ENCODE measurements at regions not wholly inside any gene's neighbourhood (a gene's known extent, or its start where the extent isn't known, plus 50 kb on each side); places are given as distances from the start of the nearest gene placed in this dataset.

DNA sequence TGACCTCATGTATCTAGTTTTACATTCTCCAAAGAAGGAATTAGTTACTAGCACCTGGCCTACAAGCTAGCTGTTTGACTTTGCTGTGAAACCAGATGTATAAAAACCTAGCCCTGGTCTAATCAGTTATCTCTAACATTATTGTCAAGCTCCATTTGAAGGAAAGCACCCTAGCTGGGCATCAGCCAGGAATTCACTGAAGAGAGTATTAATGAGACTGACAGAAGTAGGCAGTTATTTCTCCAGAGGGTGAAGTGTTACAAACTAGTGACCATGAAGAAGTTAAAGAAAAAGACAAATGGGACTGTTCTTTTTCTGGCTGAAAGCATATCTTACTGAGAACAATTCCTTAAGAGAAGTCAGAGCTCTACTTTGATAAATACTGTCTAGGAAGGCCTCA lies 2529.3 kb upstream of the PCDH20 start:
- DNase-seq (ENCODE audit: low read depth in 4 of 4, low spot score in 1 of 4): no peak

DNA sequence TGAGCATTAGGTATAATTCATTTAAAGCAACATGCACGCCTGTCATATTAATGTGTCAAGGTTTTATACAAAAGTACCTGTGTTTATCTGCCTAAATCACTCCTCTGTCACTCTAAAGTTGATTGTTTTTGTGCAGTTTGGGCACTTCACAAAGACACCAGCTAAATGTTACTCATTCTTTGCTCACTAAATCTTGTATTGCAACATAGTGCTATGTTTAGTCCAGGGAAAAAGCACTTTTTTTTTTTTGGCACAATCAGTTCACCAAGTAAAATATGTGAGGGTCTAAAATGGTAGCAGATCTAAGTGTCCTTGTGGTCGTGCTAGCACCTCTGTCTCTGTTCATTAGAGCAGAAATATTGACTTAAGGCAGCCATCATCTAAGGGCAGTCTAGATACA lies 2526.7 kb upstream of the PCDH20 start:
- DNase-seq (ENCODE audit: low read depth in 4 of 4, low spot score in 1 of 4): no peak

DNA sequence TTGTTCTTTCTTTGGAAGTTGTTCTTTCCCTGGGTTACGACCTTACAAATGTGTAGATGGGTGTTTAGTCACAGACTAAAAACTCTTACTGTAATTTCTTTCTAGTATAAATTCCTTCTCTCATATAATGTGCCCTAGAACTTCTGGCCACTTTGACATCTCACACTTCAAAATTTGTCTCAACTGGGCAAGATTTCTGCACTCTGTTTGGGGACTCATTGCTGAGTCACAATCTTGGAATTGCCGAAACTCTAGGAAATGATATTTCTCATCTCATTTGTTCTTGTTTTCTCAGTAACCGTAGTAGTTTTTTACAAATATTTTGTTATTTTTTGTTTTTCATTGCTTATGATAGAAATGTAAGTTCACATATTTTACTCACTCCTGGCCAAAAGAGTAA lies 2523.2 kb upstream of the PCDH20 start:
- DNase-seq (ENCODE audit: low read depth in 4 of 4, low spot score in 1 of 4): no peak

DNA sequence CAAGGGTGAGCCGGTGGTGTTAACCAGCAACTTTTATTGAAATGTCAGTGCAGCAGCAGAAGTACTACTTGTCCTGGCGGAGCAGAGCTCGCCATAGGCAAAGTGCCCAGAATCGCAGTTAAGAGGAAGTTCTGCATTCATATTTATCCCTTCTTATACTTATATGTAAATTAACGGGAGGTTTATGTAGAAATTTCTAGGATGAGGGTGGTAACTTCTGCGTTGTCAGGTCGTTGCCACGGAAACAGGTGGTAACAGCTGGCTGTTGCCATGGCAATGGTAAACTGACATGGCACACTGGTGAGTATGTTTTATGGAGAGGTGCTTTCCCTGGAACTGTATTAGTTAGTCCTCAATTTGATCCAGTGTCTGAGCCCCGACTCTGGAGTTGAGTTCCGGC lies 2494.9 kb upstream of the PCDH20 start:
- DNase-seq (ENCODE audit: low read depth in 4 of 4, low spot score in 1 of 4): no peak

DNA sequence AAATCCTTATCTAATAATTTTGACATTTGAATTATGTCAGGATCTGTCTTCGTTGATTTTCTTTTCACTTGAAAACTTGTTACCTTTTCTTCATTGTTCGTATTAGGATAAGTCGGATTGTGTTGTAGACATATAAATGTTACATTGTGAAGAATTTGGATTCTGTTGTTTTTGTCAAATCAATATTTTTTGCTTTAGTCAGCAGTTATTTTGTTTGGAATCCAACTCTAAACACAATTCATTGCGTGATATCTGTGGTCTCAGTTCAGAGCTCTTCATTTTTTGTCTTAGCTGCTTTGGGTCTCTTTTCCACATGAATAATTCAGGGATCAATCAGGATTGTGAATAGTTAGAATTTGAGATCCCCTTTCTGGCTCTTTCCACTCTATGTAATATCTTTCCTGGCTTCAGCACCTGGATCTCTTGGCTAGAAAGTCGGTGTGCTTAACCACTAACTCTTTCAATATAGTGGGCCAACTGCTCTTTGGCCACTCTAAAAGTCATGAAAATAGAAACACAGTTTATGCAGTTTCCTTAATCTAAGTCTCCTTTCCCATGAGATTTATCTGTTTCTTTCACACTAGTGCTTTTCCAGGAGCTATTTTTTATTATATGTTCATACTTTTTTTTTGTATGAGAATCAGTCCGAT lies 2494.2 kb upstream of the PCDH20 start:
- no peak for DNase-seq (ENCODE audit: low read depth in 4 of 4, low spot score in 1 of 4)

DNA sequence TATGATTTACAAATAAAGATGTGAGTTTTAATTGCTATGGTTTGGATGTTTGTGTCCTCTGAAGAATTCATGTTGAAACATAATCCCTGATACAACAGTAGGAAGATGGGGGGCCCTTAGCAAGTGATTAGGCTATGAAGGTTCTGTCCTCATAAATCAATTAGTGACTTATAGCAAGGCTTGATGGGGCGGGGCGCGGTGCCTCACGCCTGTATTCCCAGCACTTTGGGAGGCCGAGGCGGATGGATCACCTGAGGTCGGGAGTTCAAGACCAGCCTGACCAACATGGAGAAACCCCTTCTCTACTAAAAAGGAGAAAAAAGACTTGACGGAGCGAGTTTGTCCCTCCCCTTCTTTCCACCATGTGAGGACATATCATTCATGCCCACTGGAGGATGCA lies 2486.5 kb upstream of the PCDH20 start:
- DNase-seq (ENCODE audit: low read depth in 4 of 4, low spot score in 1 of 4): no peak

DNA sequence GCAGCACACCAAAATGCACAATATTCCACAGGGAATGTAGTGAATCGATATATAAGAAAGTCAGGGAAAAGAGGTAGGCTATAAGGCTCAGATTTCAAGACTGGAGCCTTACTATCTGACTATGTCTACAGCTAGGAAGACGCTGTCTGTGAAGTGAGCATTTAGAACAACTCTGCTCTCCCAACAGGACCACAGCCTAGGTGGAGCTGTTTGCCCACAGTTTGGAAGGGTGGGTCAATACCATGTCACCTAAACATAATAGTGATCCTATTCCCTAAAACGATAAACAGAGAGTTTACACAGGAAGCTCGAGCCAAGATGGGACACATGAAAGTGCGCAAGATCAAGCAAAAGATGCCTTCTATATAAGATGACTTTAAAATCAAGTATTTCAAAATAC lies 2486.0 kb upstream of the PCDH20 start:
- DNase-seq (ENCODE audit: low read depth in 4 of 4, low spot score in 1 of 4): no peak

DNA sequence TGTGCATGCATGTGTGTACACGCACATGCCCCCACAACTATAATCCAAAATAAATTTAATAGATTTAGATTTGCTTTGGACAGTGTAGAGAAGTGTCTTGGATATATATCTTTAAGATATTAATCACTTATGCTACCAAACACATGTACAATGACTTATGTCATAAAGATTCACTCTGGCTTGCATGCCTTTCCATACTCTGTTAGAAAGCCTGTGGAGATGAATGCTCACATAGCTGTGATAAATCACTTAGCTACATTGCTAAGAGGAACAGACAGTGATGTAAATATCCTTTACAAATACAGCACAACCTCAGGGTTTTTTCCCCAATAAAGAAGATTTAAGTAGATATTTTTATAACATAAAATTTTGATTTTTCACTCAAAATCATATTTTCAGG lies 2484.8 kb upstream of the PCDH20 start:
- no peak for DNase-seq (ENCODE audit: low read depth in 4 of 4, low spot score in 1 of 4)

DNA sequence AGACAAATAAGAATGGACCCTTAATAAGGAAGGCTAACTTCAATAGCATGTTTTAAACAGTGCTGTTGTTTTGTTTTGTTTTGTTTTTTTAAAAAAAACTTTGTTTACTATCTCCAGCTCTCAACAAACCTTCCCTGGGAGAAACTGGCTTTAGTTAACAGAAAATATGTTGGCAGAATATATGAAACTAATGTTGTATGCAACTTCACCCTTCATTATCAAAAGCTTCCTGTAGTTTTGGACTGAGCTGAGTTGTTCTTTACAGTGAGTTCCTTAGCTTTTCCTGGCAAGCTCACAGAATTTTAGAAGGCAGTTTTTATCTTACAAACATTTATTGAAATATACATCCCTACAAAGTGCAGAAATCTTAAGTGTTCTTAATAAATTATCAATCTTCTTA lies 2480.7 kb upstream of the PCDH20 start:
- no peak for DNase-seq (ENCODE audit: low read depth in 4 of 4, low spot score in 1 of 4)

DNA sequence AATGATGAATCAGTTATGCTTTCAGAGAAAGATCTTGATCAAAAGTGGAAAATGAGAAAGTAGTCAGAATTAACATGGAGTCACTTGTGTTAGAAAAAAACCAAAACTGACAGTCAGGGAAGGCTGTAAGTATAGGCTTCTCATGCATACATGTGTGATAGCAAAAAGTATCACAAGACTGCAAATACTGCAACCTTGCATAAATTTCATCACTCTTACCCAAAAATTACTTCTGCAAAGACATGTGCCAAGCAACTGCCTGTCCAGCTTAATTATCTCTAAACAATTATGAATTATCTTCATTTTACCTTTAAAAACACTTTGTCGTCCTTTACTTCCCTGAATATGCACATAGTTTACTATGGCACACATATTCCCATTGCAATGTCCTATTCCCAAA lies 2466.4 kb upstream of the PCDH20 start:
- DNase-seq (ENCODE audit: low read depth in 4 of 4, low spot score in 1 of 4): no peak

DNA sequence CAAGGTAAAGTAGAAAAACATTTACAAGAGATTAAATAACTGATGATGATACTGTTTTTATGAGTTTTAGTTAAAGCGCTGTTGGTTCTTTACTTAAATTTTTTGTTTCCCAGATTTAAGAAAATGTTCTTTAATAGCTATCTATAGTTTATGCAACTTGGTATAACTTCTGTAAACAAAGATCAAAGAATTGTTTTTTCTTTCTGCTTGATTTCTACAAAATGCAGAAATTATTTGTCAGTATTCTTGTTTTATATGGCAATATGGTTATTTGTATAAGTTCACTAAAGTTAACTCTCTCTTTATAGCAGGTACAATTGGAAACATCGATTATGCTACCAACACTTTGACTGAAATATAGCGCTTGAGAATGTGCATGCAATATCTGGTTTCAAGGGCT lies 2465.1 kb upstream of the PCDH20 start:
- no peak for DNase-seq (ENCODE audit: low read depth in 4 of 4, low spot score in 1 of 4)

DNA sequence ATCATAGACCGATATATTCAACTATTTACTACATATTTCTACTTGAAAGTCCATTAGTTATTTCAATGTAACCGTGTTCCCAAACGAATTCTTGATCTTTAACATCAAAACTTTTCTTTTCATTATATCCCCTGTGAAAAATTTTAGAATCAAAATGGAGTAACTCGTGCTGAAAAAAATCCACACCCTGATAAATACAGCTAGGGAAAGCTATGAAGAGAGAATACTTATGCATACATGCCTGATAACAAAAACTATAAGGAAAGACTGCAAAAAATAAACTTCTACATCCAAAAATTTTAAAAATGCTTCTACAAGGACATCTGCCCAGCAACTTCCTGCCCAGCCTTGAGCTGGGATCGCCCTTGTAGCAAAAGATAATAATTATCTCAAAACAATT lies 2458.3 kb upstream of the PCDH20 start:
- DNase-seq (ENCODE audit: low read depth in 4 of 4, low spot score in 1 of 4): no peak

DNA sequence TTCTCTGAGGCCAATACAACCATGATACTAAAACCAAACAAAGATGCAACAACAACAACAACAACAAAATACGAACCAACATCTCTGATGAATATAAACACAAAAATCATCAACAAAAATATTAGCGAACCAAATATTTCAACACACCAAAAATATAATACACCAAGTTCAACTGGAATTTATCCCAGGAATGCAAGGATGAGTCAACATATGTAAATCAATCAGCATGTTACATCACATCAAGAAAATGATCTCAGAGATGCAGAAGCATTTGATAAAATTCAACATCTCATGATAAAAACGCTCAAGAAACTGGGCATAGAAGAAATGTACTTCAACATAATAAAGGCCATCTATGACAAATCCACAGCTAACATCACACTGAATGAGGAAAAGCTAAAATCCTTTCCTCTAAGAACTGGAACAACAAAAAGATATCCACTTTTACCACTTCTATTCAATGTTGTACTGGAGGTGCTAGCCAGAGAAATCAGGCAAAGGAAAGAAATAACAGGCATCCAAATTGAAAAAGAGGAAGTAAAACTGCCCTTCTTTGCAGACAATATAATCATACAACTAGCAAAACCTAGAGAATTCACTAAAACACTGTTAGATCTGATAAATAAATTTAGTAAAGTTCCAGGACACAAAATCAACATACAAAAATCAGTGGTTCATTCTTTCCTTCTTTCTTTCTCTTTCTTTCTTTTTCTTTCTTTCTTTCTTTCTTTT lies 2448.7 kb upstream of the PCDH20 start:
- DNase-seq (ENCODE audit: low read depth in 4 of 4, low spot score in 1 of 4): no peak

DNA sequence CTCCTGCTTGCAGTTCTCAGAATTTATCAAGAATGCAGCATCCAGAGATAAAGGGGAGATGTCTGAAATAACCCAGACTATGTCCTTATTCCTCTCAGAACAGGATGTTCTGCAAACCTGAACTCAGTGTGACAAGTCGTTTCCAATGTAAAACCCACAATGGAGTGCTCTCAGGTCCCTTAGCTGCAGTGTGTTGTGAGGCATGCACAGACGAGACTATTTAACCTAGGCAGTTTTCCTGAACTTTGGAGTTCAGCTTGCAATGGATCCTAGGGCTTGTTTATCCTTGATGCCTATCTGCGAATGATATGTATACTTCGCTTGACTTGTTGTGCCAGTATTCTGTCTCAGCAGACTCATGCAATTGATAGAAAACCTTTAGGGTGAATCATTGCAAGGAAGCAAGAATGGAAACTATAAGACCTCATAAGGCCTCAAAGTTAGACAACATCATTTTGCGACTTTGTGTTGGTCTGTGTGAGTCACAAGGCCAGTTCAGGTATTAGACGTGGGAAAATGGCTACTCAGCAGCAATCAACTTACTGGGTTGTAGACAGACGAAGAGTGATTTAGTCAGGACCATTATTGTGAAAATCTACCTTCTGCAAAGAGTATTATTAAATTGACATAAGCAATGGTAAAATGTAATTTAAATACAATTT lies 2439.9 kb upstream of the PCDH20 start:
- no peak for DNase-seq (ENCODE audit: low read depth in 4 of 4, low spot score in 1 of 4)

DNA sequence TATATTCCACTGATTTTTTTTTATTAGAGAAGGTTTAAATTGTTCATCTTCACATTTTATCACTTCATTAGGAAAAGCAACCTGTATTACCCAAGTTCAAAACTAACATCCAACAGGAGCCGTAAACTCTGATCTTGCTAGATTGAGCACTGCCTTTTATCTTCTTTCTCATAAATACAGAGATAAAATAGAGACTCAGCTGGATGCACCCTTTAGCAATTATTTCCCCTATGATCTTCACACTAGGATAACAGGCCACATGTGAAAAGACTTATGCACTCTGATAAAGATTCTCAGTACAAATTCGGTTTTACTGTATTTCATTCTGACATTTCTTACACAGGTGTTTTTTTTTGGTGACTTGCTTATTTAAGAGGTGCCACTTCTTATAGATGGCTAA lies 2438.2 kb upstream of the PCDH20 start:
- no peak for DNase-seq (ENCODE audit: low read depth in 4 of 4, low spot score in 1 of 4)

DNA sequence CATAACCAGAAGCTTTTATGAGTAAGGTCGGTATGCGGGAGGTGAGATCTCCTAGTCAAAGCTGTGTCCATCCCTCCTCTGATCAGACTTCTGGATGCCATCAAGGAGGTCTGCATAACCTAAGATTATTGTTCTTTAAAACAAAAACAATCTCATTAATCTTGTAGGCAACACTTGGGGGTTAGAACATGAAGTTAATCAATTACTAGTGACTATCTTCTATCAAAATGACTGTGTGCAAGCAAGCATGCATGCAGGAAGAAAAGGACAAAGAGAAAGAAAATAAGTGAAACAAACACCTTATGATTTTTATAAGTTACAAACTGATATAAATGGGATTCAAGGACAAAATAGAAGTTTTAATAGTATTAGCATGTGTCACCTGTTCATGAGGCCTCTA lies 2435.9 kb upstream of the PCDH20 start:
- no peak for DNase-seq (ENCODE audit: low read depth in 4 of 4, low spot score in 1 of 4)

DNA sequence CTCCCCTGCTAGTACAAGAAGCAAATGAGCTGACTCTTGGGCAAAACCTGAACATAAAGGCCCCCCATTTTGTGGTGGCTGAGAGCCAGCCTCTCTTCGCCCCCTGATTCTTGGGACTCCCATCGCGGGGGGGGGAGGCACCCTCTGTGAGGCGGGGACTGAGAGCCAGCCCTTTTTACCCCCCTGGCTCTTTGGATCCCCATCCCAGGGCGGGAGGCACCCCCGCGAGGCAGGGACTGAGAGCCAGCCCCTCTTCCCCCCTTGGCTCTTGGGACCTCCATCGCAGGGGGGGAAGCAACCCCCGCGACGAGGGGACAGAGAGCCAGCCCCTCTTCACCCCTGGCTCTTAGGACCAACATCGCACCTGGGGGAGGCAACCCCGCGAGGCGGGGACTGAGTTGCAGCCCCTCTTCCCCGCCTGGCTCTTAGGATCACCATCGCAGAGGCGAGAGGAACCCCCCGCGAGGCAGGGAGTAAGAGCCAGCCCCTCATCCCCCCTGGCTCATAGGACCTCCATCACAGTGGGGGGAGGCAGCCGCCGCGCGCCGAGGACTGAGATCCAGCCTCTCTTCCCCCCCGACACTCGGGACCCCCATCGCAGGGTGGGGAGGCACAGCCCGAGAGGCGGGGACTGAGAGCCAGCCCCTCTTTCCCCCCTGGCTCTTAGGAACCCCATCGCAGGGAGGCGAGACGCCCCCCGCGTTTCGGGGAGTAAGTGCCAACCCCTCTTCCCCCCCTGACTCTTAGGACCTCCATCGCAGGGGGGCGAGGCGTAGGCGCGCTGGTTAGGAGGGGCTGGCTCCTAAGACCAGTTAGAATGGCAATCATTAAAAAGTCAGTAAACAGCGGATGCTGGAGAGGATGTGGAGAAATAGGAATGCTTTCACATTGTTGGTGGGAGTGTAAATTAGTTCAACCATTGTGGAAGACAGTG lies 2428.4 kb upstream of the PCDH20 start:
- DNase-seq (ENCODE audit: low read depth in 4 of 4, low spot score in 1 of 4): no peak

DNA sequence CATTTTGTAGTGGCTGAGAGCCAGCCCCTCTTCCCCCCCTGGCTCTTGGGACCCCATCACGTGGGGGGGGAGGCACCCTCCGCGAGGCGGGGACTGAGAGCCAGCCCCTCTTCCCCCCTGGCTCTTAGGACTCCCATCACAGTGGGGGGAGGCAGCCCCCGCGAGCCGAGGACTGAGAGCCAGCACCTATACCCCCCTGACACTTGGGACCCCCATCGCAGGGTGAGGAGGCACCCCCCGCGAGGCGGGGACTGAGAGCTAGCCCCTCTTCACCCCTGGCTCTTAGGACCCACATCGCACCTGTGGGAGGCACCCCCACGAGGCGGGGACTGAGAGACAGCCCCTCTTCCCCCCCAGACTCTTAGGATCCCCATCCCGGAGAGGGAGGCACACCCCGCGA lies 2426.5 kb upstream of the PCDH20 start:
- DNase-seq (ENCODE audit: low read depth in 4 of 4, low spot score in 1 of 4): no peak

DNA sequence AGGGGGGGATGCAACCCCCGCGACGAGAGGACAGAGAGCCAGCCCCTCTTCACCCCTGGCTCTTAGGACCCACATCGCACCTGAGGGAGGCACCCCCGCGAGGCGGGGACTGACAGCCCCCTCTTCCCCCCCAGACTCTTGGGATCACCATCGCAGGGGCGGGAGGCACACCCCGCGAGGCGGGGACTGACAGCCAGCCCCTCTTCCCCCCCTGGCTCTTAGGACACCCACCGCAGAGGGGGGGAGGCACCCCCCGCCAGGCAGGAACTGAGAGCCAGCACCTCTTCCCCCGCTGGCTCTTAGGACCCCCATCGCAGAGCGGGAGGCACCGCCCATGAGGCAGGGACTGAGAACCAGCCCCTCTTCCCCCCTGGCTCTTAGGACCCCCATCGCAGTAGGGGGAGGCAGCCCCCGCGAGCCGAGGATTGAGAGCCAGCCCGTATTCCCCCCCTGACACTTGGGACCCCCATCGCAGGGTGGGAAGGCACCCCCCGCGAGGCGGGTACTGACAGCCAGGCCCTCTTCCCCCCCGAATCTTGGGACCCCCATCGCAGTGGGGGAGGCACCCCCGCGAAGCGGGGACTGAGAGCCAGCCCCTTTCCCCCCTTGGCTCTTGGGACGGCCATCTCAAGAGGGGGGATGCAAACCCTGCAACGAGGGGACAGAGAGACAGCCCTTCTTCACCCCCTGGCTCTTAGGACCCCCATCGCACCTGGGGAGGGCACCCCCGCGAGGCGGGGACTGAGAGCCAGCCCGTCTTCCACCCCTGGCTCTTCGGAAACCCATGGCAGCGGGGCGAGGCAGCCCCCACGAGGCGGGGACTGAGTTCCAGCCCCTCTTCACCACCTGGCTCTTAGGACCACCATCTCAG lies 2425.1 kb upstream of the PCDH20 start:
- no peak for DNase-seq (ENCODE audit: low read depth in 4 of 4, low spot score in 1 of 4)

DNA sequence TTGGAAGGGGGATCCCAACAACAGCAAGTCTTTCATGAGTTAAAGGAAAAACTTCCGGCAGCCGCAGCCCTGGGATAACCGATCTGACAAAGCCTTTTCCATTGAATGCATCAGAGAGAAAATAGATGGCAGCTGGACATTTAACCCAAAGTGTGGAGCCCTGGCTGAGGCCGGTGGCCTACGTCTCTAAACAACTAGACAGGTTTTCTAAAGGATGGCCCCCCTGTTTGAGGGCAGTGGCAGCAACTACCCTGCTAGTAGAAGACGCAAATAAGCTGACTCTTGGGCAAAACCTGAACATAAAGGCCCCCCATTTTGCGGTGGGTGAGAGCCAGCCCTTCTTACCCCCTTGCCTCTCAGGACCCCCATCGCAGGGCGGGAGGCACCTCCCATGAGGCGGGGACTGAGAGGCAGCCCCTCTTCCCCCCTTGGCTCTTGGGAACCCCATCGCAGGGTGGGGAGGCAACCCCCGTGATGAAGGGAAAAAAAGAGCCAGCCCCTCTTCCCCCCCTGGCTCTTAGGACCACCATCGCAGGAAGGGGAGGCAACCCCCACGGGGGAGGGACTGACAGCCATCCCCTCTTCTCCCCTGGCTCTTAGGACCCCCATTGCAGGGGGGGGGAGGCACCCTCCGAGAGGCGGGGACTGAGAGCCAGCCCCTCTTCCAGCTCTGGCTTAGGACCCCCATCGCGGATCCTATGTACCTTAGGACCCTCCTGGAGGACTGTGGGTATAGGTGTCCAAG lies 2422.9 kb upstream of the PCDH20 start:
- DNase-seq (ENCODE audit: low read depth in 4 of 4, low spot score in 1 of 4): no peak
